ENCODE measurements at regions not wholly inside any gene's neighbourhood (a gene's known extent, or its start where the extent isn't known, plus 50 kb on each side); places are given as distances from the start of the nearest gene placed in this dataset.

DNA sequence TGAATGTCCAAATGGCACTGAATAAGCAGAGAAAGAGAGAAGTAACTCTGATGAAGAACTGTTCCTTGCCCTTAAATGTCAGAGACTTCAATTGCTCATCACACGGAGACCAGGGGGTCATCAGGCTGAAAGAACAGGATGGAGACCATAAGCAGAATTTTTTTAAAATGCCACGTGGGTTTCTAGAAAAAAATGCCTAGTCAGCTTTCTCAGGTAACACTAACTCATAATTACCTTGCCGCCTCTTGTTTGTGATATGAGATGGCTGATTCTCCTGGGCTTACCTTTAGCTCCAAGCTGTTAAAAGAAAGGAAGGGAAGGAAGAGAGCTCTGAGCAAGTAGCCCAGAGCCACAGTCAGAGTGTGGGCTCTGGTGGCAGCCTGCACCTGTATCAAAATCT is 372.0 kb downstream of the GPAM start:
- H3K4me2 ChIP-seq (replicated peaks; ENCODE audit: low read depth, low read length, poor library complexity, severe bottlenecking) = no peak overlapping the region
- ATAC-seq (ENCODE audit: low read depth) (no peak), DNase-seq (no peak)
- no peak overlapping the region for H3K27ac Mint-ChIP-seq
- H3K27me3 ChIP-seq (replicated peaks in 1 of 4; ENCODE audit: control extremely low read depth in 1 of 4, control insufficient read depth in 3 of 4, insufficient read depth in 4 of 4, low read length in 3 of 4) = no peaks in the 10 kb centered on the region
- TF ChIP-seq, protein P1, sequence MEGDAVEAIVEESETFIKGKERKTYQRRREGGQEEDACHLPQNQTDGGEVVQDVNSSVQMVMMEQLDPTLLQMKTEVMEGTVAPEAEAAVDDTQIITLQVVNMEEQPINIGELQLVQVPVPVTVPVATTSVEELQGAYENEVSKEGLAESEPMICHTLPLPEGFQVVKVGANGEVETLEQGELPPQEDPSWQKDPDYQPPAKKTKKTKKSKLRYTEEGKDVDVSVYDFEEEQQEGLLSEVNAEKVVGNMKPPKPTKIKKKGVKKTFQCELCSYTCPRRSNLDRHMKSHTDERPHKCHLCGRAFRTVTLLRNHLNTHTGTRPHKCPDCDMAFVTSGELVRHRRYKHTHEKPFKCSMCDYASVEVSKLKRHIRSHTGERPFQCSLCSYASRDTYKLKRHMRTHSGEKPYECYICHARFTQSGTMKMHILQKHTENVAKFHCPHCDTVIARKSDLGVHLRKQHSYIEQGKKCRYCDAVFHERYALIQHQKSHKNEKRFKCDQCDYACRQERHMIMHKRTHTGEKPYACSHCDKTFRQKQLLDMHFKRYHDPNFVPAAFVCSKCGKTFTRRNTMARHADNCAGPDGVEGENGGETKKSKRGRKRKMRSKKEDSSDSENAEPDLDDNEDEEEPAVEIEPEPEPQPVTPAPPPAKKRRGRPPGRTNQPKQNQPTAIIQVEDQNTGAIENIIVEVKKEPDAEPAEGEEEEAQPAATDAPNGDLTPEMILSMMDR (IDR thresholded peaks at IDR 0.05) = no peak
- no peak for TF ChIP-seq EZH2 (IDR thresholded peaks at IDR 0.05; ENCODE audit: borderline replicate concordance, insufficient read depth, low read depth, low read length, poor library complexity, severe bottlenecking)
- no peak overlapping the region for H3K4me3 ChIP-seq (ENCODE audit: control extremely low read depth in 1 of 5, extremely low read depth in 1 of 5, insufficient read depth in 1 of 5, low read depth in 2 of 5, low read length in 4 of 5)
- ChIA-PET CTCF (no interaction called here), POLR2A (no interaction called here)
- intact Hi-C loops (cut with micrococcal nuclease) = no loop called here
- H4K20me1 ChIP-seq (ENCODE audit: control insufficient read depth, insufficient read depth, low read length, poor library complexity, severe bottlenecking) = no peaks in the 10 kb centered on the region
- H3K4me1 ChIP-seq (ENCODE audit: control insufficient read depth in 2 of 2, insufficient read depth in 2 of 2, low read length in 2 of 2) = no peaks in the 10 kb centered on the region
- no peaks in the 10 kb centered on the region for H3K79me2 ChIP-seq (ENCODE audit: control insufficient read depth, insufficient read depth, low read length)
- H3K4me1 Mint-ChIP-seq = no peaks in the 10 kb centered on the region
- peaks cover 5% of the 10 kb centered on the region for H3K27me3 Mint-ChIP-seq
- H3K4me3 Mint-ChIP-seq = no peak overlapping the region
- H3K9ac ChIP-seq (ENCODE audit: low read length) = no peak overlapping the region
- H3K36me3 ChIP-seq (replicated peaks in 1 of 2; ENCODE audit: control extremely low read depth in 1 of 2, control insufficient read depth in 1 of 2, extremely low read depth in 1 of 2, insufficient read depth in 2 of 2, low read length in 1 of 2) = no peaks in the 10 kb centered on the region
- no peaks in the 10 kb centered on the region for H3K9me3 Mint-ChIP-seq (ENCODE audit: insufficient read depth)
- peaks cover 0 to 3% (median 0%) of the 10 kb centered on the region in 3 donors for H3K9me3 ChIP-seq (ENCODE audit: control extremely low read depth in 1 of 3, control insufficient read depth in 2 of 3, insufficient read depth in 1 of 3, low read length in 2 of 3)
- H3K27ac ChIP-seq (ENCODE audit: low read length in 2 of 2) = no peak overlapping the region
- WGBS (ENCODE audit: insufficient coverage) = no CpG with 5 or more reads among the region's 3 CpGs
- H2AFZ ChIP-seq (ENCODE audit: insufficient read depth, low read depth, low read length, poor library complexity, severe bottlenecking) = no peak overlapping the region

DNA sequence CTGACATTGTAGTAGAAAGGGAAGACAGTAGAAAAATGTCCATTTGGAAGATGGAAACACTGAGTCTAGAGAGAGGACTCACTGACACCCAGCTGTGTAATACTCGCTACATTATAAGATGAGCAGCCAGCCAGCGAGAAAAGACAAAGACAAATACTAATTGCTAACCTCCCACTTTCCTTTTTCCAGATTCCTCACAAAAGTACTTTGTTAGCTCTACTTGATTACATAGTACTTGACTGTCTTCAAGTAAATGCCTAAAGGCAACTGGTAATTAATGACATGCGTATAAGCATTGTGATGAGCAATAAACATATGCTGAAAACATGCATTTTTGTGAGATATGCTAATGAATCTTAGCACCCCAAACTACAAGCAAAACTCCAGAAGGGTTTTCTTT is 363.1 kb downstream of the GPAM start:
- intact Hi-C loops (cut with micrococcal nuclease) = no loop called here
- no peaks in the 10 kb centered on the region for H3K27me3 Mint-ChIP-seq
- no peak overlapping the region for H2AFZ ChIP-seq (ENCODE audit: insufficient read depth, low read depth, low read length, poor library complexity, severe bottlenecking)
- H3K27ac Mint-ChIP-seq = no peak overlapping the region
- H3K4me2 ChIP-seq (replicated peaks; ENCODE audit: low read depth, low read length, poor library complexity, severe bottlenecking) = no peak overlapping the region
- no peak for DNase-seq
- no CpG with 5 or more reads among the region's 3 CpGs for WGBS (ENCODE audit: insufficient coverage)
- H3K4me1 ChIP-seq (ENCODE audit: control insufficient read depth in 2 of 2, insufficient read depth in 2 of 2, low read length in 2 of 2) = no peaks in the 10 kb centered on the region
- POLR2A ChIA-PET = no interaction called here
- no peaks in the 10 kb centered on the region for H3K27me3 ChIP-seq (replicated peaks in 1 of 4; ENCODE audit: control extremely low read depth in 1 of 4, control insufficient read depth in 3 of 4, insufficient read depth in 4 of 4, low read length in 3 of 4)
- CTCF ChIA-PET = no interaction called here
- H3K9ac ChIP-seq (ENCODE audit: low read length) = no peak overlapping the region
- H3K4me3 ChIP-seq (ENCODE audit: control extremely low read depth in 1 of 5, extremely low read depth in 1 of 5, insufficient read depth in 1 of 5, low read depth in 2 of 5, low read length in 4 of 5) = no peak overlapping the region
- no peaks in the 10 kb centered on the region for H4K20me1 ChIP-seq (ENCODE audit: control insufficient read depth, insufficient read depth, low read length, poor library complexity, severe bottlenecking)
- no peak for TF ChIP-seq EZH2 (IDR thresholded peaks at IDR 0.05; ENCODE audit: borderline replicate concordance, insufficient read depth, low read depth, low read length, poor library complexity, severe bottlenecking)
- TF ChIP-seq, protein P1 (IDR thresholded peaks at IDR 0.05) = no peak
- no peak overlapping the region for H3K4me3 Mint-ChIP-seq
- no peak for ATAC-seq (ENCODE audit: low read depth)
- no peaks in the 10 kb centered on the region for H3K36me3 ChIP-seq (replicated peaks in 1 of 2; ENCODE audit: control extremely low read depth in 1 of 2, control insufficient read depth in 1 of 2, extremely low read depth in 1 of 2, insufficient read depth in 2 of 2, low read length in 1 of 2)
- H3K4me1 Mint-ChIP-seq = no peaks in the 10 kb centered on the region
- no peaks in the 10 kb centered on the region for H3K9me3 ChIP-seq (ENCODE audit: control extremely low read depth in 1 of 3, control insufficient read depth in 2 of 3, insufficient read depth in 1 of 3, low read length in 2 of 3)
- H3K79me2 ChIP-seq (ENCODE audit: control insufficient read depth, insufficient read depth, low read length) = no peaks in the 10 kb centered on the region
- no peaks in the 10 kb centered on the region for H3K9me3 Mint-ChIP-seq (ENCODE audit: insufficient read depth)
- H3K27ac ChIP-seq (ENCODE audit: low read length in 2 of 2) = no peak overlapping the region
